ENCODE measurements at regions not wholly inside any gene's neighbourhood (a gene's known extent, or its start where the extent isn't known, plus 50 kb on each side); places are given as distances from the start of the nearest gene placed in this dataset.

DNA sequence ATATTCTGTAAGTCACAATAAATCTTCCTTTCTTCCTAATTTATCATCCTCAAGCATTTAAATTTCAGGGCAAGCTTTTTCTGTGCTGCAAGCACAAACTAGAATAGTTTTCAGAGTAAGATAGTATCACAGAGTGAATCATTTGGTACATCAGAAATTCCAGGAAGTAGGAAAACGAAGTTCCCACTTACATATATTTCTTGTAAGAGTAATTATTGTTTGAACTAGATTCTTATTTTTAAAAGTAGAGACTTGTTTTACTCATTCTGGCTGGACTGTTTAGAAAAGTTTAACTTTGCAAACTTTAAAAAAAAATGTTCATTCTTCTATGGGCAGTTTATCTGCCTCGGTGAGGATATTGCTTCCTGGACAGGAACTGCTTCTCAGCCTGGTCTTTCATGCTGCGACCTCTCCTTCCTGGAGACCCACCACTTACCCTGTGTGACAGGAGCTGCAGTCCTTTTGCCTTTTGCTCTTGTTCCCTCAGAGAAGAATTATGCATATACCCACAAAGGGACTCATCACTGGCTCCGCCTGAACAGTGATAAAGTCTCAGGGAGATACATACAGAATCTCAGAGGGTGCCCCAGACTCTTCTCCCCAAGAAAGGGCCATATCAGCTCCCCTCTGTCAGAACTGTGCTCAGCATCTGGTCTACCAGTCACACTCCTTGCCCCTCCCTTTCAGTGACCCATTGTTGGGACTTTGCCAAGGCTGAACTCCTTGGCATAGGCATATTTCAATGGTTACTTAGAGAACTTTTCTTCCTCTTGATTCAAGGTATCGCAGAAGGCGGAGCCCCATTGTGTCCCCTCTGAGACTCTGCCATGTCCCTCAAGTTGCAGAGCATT, 102.7 kb upstream of the CD55 start:
- no peaks in the 10 kb centered on the region for H3K4me1 ChIP-seq (ENCODE audit: control insufficient read depth in 2 of 2, insufficient read depth in 1 of 2, low read depth in 1 of 2, low read length in 2 of 2)
- H2BK12ac ChIP-seq (ENCODE audit: low read length) = no peak overlapping the region
- H3K9ac ChIP-seq (ENCODE audit: low read depth, low read length, poor library complexity) = no peak overlapping the region
- H3K36me3 ChIP-seq (replicated peaks in 1 of 2; ENCODE audit: control insufficient read depth in 2 of 2, insufficient read depth in 2 of 2, low read length in 2 of 2) = no peaks in the 10 kb centered on the region
- no peak overlapping the region for H3K4me3 ChIP-seq (ENCODE audit: low read length in 2 of 2)
- H3K14ac ChIP-seq (ENCODE audit: low read length) = no peak overlapping the region
- no peak overlapping the region for H2BK120ac ChIP-seq (ENCODE audit: low read depth, low read length)
- DNase-seq (ENCODE audit: low spot score) = no peak
- no peak overlapping the region for H4K8ac ChIP-seq (ENCODE audit: low read depth, low read length)
- H2BK15ac ChIP-seq (ENCODE audit: low read length) = no peak overlapping the region
- no peak overlapping the region for H3K4me2 ChIP-seq (ENCODE audit: insufficient read depth, low read length, poor library complexity, severe bottlenecking)
- no CpG with 5 or more reads among the region's 6 CpGs for WGBS, 2 donors (ENCODE audit: extremely low coverage in 2 of 2, insufficient read length in 2 of 2, insufficient replicate concordance in 1 of 2)
- H3K4ac ChIP-seq (ENCODE audit: low read length) = no peak overlapping the region
- H3K18ac ChIP-seq (ENCODE audit: low read length) = no peak overlapping the region
- no peak overlapping the region for H3K23ac ChIP-seq (ENCODE audit: low read depth, low read length, poor library complexity)
- no peaks in the 10 kb centered on the region for H3K79me1 ChIP-seq (ENCODE audit: low read depth, low read length)
- H3K27me3 ChIP-seq (ENCODE audit: control insufficient read depth in 3 of 3, insufficient read depth in 3 of 3, low read depth in 1 of 3, low read length in 3 of 3) = no peaks in the 10 kb centered on the region
- H4K91ac ChIP-seq (ENCODE audit: low read depth, low read length, poor library complexity) = no peak overlapping the region
- H2AK5ac ChIP-seq (ENCODE audit: low read depth, low read length) = no peak overlapping the region
- no peak overlapping the region for H2AFZ ChIP-seq (ENCODE audit: low read length)
- H2BK5ac ChIP-seq (ENCODE audit: low read length) = no peak overlapping the region
- H3K9me3 ChIP-seq (replicated peaks in 1 of 2; ENCODE audit: control insufficient read depth in 2 of 2, insufficient read depth in 1 of 2, low read depth in 1 of 2, low read length in 2 of 2) = no peaks in the 10 kb centered on the region
- H3K27ac ChIP-seq (replicated peaks; ENCODE audit: low read length) = no peak overlapping the region

DNA sequence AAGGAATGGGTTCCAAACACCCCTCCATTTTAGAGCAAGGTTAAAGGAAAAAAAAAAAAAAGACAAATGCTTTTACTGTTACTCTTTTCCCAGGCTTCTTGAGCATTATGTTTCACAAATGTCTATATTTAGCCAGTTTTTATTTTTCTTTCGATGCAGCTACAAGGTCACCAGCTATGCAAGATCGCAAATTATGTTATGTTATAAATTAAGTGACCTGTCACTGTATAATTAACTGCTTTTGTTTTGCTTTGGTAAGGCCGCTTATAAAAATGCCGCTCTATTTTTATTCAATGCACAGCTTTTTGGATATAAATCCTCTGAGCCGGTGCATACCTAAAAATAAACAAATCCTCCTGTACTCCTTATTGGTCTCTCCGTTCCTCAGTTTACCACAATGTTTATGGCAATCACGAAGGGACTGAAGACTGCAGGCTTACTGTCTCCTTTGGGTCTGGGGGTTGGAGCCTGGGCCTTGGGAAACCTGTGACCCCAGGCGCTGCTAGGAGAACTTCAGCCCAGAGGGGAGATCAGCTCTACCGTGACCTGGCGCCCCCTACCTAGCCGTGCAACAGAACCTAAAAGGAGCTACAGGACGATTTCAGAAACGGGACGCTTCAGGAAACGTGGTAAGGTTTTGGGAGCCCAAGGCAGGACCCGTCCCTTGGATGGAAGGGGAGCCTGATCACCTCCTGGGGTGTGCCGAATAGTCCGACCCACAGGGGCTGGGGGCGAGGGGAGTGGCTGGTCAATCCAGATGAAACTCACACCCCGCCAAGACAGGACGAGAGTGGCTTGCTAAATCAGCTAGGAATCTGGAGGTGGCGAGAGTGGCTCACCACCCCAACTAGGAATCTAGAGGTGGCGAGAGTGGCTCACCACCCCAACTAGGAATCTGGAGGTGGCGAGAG, 101.2 kb upstream of the CD55 start:
- Histone ChIP-seq H2BK120ac (ENCODE audit: low read depth, low read length) (no peak overlapping the region), H3K14ac (ENCODE audit: low read length) (no peak overlapping the region), H3K9ac (ENCODE audit: low read depth, low read length, poor library complexity) (no peak overlapping the region), H3K36me3 (replicated peaks in 1 of 2; ENCODE audit: control insufficient read depth in 2 of 2, insufficient read depth in 2 of 2, low read length in 2 of 2) (no peaks in the 10 kb centered on the region), H3K18ac (ENCODE audit: low read length) (no peak overlapping the region), H2AFZ (ENCODE audit: low read length) (no peak overlapping the region), H2BK12ac (ENCODE audit: low read length) (no peak overlapping the region), H3K4ac (ENCODE audit: low read length) (no peak overlapping the region), H3K23ac (ENCODE audit: low read depth, low read length, poor library complexity) (no peak overlapping the region), H4K91ac (ENCODE audit: low read depth, low read length, poor library complexity) (no peak overlapping the region), H3K4me1 (ENCODE audit: control insufficient read depth in 2 of 2, insufficient read depth in 1 of 2, low read depth in 1 of 2, low read length in 2 of 2) (no peaks in the 10 kb centered on the region), H3K27me3 (ENCODE audit: control insufficient read depth in 3 of 3, insufficient read depth in 3 of 3, low read depth in 1 of 3, low read length in 3 of 3) (no peaks in the 10 kb centered on the region), H2BK5ac (ENCODE audit: low read length) (no peak overlapping the region), H3K27ac (replicated peaks; ENCODE audit: low read length) (no peak overlapping the region), H2BK15ac (ENCODE audit: low read length) (no peak overlapping the region), H3K4me2 (ENCODE audit: insufficient read depth, low read length, poor library complexity, severe bottlenecking) (no peak overlapping the region), H2AK5ac (ENCODE audit: low read depth, low read length) (no peak overlapping the region), H4K8ac (ENCODE audit: low read depth, low read length) (no peak overlapping the region), H3K79me1 (ENCODE audit: low read depth, low read length) (no peaks in the 10 kb centered on the region), H3K9me3 (replicated peaks in 1 of 2; ENCODE audit: control insufficient read depth in 2 of 2, insufficient read depth in 1 of 2, low read depth in 1 of 2, low read length in 2 of 2) (no peaks in the 10 kb centered on the region), H3K4me3 (ENCODE audit: low read length in 2 of 2) (no peak overlapping the region)
- DNase-seq (ENCODE audit: low spot score) = no peak
- no CpG with 5 or more reads among the region's 24 CpGs for WGBS, 2 donors (ENCODE audit: extremely low coverage in 2 of 2, insufficient read length in 2 of 2, insufficient replicate concordance in 1 of 2)

DNA sequence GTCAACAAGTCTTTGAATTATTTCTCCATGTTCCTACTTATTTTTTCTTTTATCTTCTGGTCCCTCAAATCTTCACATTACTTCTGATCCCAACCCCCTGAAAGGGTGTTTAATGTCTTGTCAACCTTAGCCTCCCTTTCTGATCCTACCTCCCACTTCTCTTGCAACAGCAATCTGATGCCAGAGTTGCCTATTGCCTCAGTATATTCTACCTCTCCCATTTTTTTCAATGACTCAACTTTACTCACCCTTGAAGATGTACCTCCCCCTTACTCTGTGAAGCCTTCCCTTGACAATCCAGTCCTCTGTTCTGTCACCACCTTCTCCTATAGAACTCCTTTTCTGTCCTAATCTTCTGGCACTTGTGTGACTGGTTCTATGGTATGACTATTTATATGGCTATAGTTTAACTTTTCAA, 99.5 kb upstream of the CD55 start:
- Histone ChIP-seq H4K8ac (ENCODE audit: low read depth, low read length) (no peak overlapping the region), H3K36me3 (replicated peaks in 1 of 2; ENCODE audit: control insufficient read depth in 2 of 2, insufficient read depth in 2 of 2, low read length in 2 of 2) (no peaks in the 10 kb centered on the region), H2AFZ (ENCODE audit: low read length) (no peak overlapping the region), H2BK120ac (ENCODE audit: low read depth, low read length) (no peak overlapping the region), H3K9ac (ENCODE audit: low read depth, low read length, poor library complexity) (no peak overlapping the region), H2BK12ac (ENCODE audit: low read length) (no peak overlapping the region), H2BK15ac (ENCODE audit: low read length) (no peak overlapping the region), H2AK5ac (ENCODE audit: low read depth, low read length) (no peak overlapping the region), H3K18ac (ENCODE audit: low read length) (no peak overlapping the region), H3K27ac (replicated peaks; ENCODE audit: low read length) (no peak overlapping the region), H3K14ac (ENCODE audit: low read length) (no peak overlapping the region), H3K23ac (ENCODE audit: low read depth, low read length, poor library complexity) (no peak overlapping the region), H3K4ac (ENCODE audit: low read length) (no peak overlapping the region), H3K4me3 (ENCODE audit: low read length in 2 of 2) (no peak overlapping the region), H3K4me2 (ENCODE audit: insufficient read depth, low read length, poor library complexity, severe bottlenecking) (no peak overlapping the region), H3K79me1 (ENCODE audit: low read depth, low read length) (no peaks in the 10 kb centered on the region), H3K9me3 (replicated peaks in 1 of 2; ENCODE audit: control insufficient read depth in 2 of 2, insufficient read depth in 1 of 2, low read depth in 1 of 2, low read length in 2 of 2) (no peaks in the 10 kb centered on the region), H4K91ac (ENCODE audit: low read depth, low read length, poor library complexity) (no peak overlapping the region), H3K27me3 (ENCODE audit: control insufficient read depth in 3 of 3, insufficient read depth in 3 of 3, low read depth in 1 of 3, low read length in 3 of 3) (no peaks in the 10 kb centered on the region), H3K4me1 (ENCODE audit: control insufficient read depth in 2 of 2, insufficient read depth in 1 of 2, low read depth in 1 of 2, low read length in 2 of 2) (no peaks in the 10 kb centered on the region), H2BK5ac (ENCODE audit: low read length) (no peak overlapping the region)
- DNase-seq (ENCODE audit: low spot score) = no peak

DNA sequence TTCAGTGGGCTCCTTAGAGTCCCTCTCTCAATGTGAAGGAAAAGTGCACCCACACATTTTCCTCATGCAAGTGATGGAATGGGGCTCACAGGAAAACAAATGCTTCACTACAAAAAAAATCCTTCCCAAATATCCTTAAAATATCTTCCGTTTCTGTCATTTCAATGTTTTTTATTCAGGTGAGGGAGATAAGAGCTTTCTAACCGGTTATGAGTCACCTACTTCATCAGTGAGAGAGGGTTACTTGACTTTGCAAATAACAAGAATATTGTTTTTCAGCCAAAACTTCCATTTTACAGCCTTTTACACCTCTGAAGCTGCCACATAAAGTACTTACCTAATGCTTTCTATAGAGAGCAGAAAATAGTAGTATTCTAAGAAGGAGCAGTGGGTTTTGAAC, 98.3 kb upstream of the CD55 start:
- WGBS, 2 donors (ENCODE audit: extremely low coverage in 2 of 2, insufficient read length in 2 of 2, insufficient replicate concordance in 1 of 2) = 100% methylated on average over 1 of the region's 2 CpGs; no CpG with 5 or more reads in 1 of the 2 donors
- H2BK15ac ChIP-seq (ENCODE audit: low read length) = no peak overlapping the region
- no peak overlapping the region for H2BK120ac ChIP-seq (ENCODE audit: low read depth, low read length)
- H3K27ac ChIP-seq (replicated peaks; ENCODE audit: low read length) = no peak overlapping the region
- no peak overlapping the region for H2BK12ac ChIP-seq (ENCODE audit: low read length)
- DNase-seq (ENCODE audit: low spot score) = no peak
- no peaks in the 10 kb centered on the region for H3K36me3 ChIP-seq (replicated peaks in 1 of 2; ENCODE audit: control insufficient read depth in 2 of 2, insufficient read depth in 2 of 2, low read length in 2 of 2)
- H4K91ac ChIP-seq (ENCODE audit: low read depth, low read length, poor library complexity) = no peak overlapping the region
- no peaks in the 10 kb centered on the region for H3K9me3 ChIP-seq (replicated peaks in 1 of 2; ENCODE audit: control insufficient read depth in 2 of 2, insufficient read depth in 1 of 2, low read depth in 1 of 2, low read length in 2 of 2)
- no peak overlapping the region for H2AFZ ChIP-seq (ENCODE audit: low read length)
- H3K4me2 ChIP-seq (ENCODE audit: insufficient read depth, low read length, poor library complexity, severe bottlenecking) = no peak overlapping the region
- no peak overlapping the region for H3K23ac ChIP-seq (ENCODE audit: low read depth, low read length, poor library complexity)
- no peak overlapping the region for H3K14ac ChIP-seq (ENCODE audit: low read length)
- H3K4me3 ChIP-seq (ENCODE audit: low read length in 2 of 2) = no peak overlapping the region
- H3K4ac ChIP-seq (ENCODE audit: low read length) = no peak overlapping the region
- H3K79me1 ChIP-seq (ENCODE audit: low read depth, low read length) = no peaks in the 10 kb centered on the region
- H3K18ac ChIP-seq (ENCODE audit: low read length) = no peak overlapping the region
- H3K27me3 ChIP-seq (ENCODE audit: control insufficient read depth in 3 of 3, insufficient read depth in 3 of 3, low read depth in 1 of 3, low read length in 3 of 3) = no peaks in the 10 kb centered on the region
- no peak overlapping the region for H2BK5ac ChIP-seq (ENCODE audit: low read length)
- no peak overlapping the region for H3K9ac ChIP-seq (ENCODE audit: low read depth, low read length, poor library complexity)
- H4K8ac ChIP-seq (ENCODE audit: low read depth, low read length) = no peak overlapping the region
- H3K4me1 ChIP-seq (ENCODE audit: control insufficient read depth in 2 of 2, insufficient read depth in 1 of 2, low read depth in 1 of 2, low read length in 2 of 2) = no peaks in the 10 kb centered on the region
- H2AK5ac ChIP-seq (ENCODE audit: low read depth, low read length) = no peak overlapping the region
